ENCODE measurements at regions not wholly inside any gene's neighbourhood (a gene's known extent, or its start where the extent isn't known, plus 50 kb on each side); places are given as distances from the start of the nearest gene placed in this dataset.

DNA sequence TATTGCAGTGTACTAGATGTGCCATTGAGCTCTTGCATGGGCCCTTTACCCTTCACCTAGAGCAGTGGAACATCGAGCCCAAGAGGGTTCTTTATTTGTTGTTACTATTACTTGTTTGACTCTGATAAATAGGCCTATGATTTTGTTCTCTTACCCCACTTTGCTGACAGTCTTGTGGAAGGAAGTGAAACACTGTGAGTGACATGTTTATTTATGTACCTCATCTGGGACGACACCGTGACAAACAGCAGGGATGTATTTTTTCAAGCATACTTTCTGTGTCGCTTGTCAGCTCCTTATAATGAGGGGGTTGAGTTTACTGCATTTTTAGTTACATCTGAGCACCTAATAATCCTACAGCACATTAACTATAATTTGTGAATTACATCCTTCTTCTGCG is 1010.3 kb upstream of the TENM4 start:
- H3K4me3 Mint-ChIP-seq: no peak overlapping the region

DNA sequence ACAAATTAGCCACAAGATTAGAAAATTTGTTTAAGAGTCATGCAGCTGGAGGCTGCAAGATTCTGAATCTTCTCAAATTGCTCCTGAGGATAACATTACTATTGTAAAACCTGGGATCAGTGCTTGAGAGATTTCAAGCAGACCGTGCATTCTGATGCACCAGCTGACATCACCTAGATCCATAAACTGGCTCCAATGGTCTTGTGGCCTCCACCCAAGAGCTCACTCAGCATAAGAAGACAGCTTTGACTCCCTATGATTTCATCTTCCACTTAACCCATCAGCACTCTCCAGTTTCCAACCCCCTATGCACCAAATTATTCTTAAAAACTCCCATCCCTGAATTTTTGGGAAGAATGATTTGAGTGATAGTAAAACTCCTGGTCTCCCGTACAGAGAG is 1007.9 kb upstream of the TENM4 start:
- Mint-ChIP-seq H3K27ac (no peak overlapping the region), H3K36me3 (ENCODE audit: low read depth) (no peaks in the 10 kb centered on the region)

More for the DNA sequence above, 1010.3 kb upstream of the TENM4 start:
- H3K9ac ChIP-seq (ENCODE audit: extremely low read depth, low read length, poor library complexity, severe bottlenecking): no peak overlapping the region
- WGBS, 2 experiments (ENCODE audit: insufficient coverage in 1 of 2, insufficient read length in 1 of 2): 90 to 100% methylated on average over 2 to 4 of the region's 5 CpGs
- no peak overlapping the region for H3K4me3 ChIP-seq (ENCODE audit: low read length)
- H3K4me1 ChIP-seq (ENCODE audit: control insufficient read depth, insufficient read depth, low read length): no peaks in the 10 kb centered on the region
- H3K36me3 ChIP-seq (ENCODE audit: control insufficient read depth, insufficient read depth, low read length): no peaks in the 10 kb centered on the region
- Mint-ChIP-seq H3K36me3 (ENCODE audit: low read depth) (no peaks in the 10 kb centered on the region), H3K9me3 (no peaks in the 10 kb centered on the region), H3K4me1 (no peaks in the 10 kb centered on the region), H3K27ac (no peak overlapping the region), H3K27me3 (ENCODE audit: insufficient read depth) (no peaks in the 10 kb centered on the region)
- no peak for DNase-seq
- H3K27me3 ChIP-seq (ENCODE audit: control insufficient read depth, insufficient read depth, low read length, poor library complexity, severe bottlenecking): no peaks in the 10 kb centered on the region
- TF ChIP-seq CTCF (conservative IDR thresholded peaks at IDR 0.05): no peak
- no peaks in the 10 kb centered on the region for H3K9me3 ChIP-seq (ENCODE audit: control insufficient read depth, low read length)
- H3K27ac ChIP-seq (ENCODE audit: low read depth, low read length): no peak overlapping the region

DNA sequence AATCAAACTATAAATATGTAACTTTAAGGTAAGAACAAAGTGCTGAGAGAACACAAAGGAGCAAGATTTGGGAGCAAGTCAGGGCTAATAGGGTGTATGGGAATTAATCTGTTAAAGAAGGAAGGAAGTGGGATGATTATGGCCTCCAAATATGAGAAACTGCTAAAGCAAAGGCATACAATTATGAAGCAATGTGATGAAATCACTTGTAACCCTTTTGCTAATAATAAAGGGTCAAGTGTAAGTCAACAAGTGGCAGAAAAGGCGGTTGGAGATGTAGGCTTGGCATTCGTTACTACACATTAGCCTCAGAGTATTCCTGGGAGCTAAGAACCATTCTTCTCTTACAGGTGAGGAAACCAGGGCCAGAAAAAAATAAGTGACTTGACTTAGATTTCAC is 1002.3 kb upstream of the TENM4 start:
- Histone ChIP-seq H3K9ac (ENCODE audit: extremely low read depth, low read length, poor library complexity, severe bottlenecking) (no peak overlapping the region), H3K9me3 (ENCODE audit: control insufficient read depth, low read length) (no peaks in the 10 kb centered on the region), H3K27ac (ENCODE audit: low read depth, low read length) (no peak overlapping the region), H3K4me1 (ENCODE audit: control insufficient read depth, insufficient read depth, low read length) (no peaks in the 10 kb centered on the region), H3K4me3 (ENCODE audit: low read length) (no peak overlapping the region), H3K36me3 (ENCODE audit: control insufficient read depth, insufficient read depth, low read length) (no peaks in the 10 kb centered on the region), H3K27me3 (ENCODE audit: control insufficient read depth, insufficient read depth, low read length, poor library complexity, severe bottlenecking) (no peaks in the 10 kb centered on the region)
- H3K9me3 Mint-ChIP-seq: no peaks in the 10 kb centered on the region
- H3K27ac Mint-ChIP-seq: no peak overlapping the region
- H3K4me3 Mint-ChIP-seq: no peak overlapping the region
- TF ChIP-seq CTCF (conservative IDR thresholded peaks at IDR 0.05): no peak
- no peaks in the 10 kb centered on the region for H3K36me3 Mint-ChIP-seq (ENCODE audit: low read depth)
- no peaks in the 10 kb centered on the region for H3K4me1 Mint-ChIP-seq
- no peak for DNase-seq
- WGBS, 2 experiments (ENCODE audit: insufficient coverage in 1 of 2, insufficient read length in 1 of 2): 96 to 100% methylated on average over 2 of the region's 2 CpGs
- H3K27me3 Mint-ChIP-seq (ENCODE audit: insufficient read depth): no peaks in the 10 kb centered on the region

More for the DNA sequence above, 1007.9 kb upstream of the TENM4 start:
- Histone ChIP-seq H3K27ac (ENCODE audit: low read depth, low read length) (no peak overlapping the region), H3K4me3 (ENCODE audit: low read length) (no peak overlapping the region), H3K9me3 (ENCODE audit: control insufficient read depth, low read length) (no peaks in the 10 kb centered on the region), H3K9ac (ENCODE audit: extremely low read depth, low read length, poor library complexity, severe bottlenecking) (no peak overlapping the region), H3K4me1 (ENCODE audit: control insufficient read depth, insufficient read depth, low read length) (no peaks in the 10 kb centered on the region), H3K36me3 (ENCODE audit: control insufficient read depth, insufficient read depth, low read length) (no peaks in the 10 kb centered on the region), H3K27me3 (ENCODE audit: control insufficient read depth, insufficient read depth, low read length, poor library complexity, severe bottlenecking) (no peaks in the 10 kb centered on the region)
- Mint-ChIP-seq H3K27me3 (ENCODE audit: insufficient read depth) (no peaks in the 10 kb centered on the region), H3K4me3 (no peak overlapping the region), H3K4me1 (no peaks in the 10 kb centered on the region), H3K9me3 (no peaks in the 10 kb centered on the region)
- no peak for DNase-seq
- 94 to 96% methylated on average over 2 of the region's 2 CpGs for WGBS, 2 experiments (ENCODE audit: insufficient coverage in 1 of 2, insufficient read length in 1 of 2)
- TF ChIP-seq CTCF (conservative IDR thresholded peaks at IDR 0.05): no peak

All from endodermal cell (in vitro differentiated cells).